Cardiac muscle cell (in vitro differentiated cells and primary cell): ENCODE measurements at regions not wholly inside any gene's neighbourhood (a gene's known extent, or its start where the extent isn't known, plus 50 kb on each side); places are given as distances from the start of the nearest gene placed in this dataset.

Source experiments
- DNase-seq, 2 donors: peaks; one replicate each; pipeline versions ENCODE4 v3.0.0 to v3.0.0-alpha.2; 2010 to 2017; ENCODE audit warnings: low read depth in 1 of 2, low spot score in 1 of 2
- H3K27ac ChIP-seq: fragments of 200-600 bp; sonication (generic); 2 replicates; pipeline ENCODE4 v1.5.1; 2016
- H3K27me3 ChIP-seq: fragments of 200-600 bp; sonication (generic); 2 replicates; pipeline ENCODE4 v1.6.0; 2016; ENCODE audit warnings: control low read depth
- H3K36me3 ChIP-seq: fragments of 200-600 bp; sonication (generic); 2 replicates; pipeline ENCODE4 v1.5.1; 2016; ENCODE audit warnings: control low read depth
- H3K4me1 ChIP-seq: fragments of 200-600 bp; sonication (generic); 2 replicates; pipeline ENCODE4 v1.8.1; 2017; ENCODE audit warnings: low read depth, mild to moderate bottlenecking, mixed run types
- H3K4me3 ChIP-seq: fragments of 200-600 bp; sonication (generic); 2 replicates; pipeline ENCODE4 v1.5.1; 2016; ENCODE audit warnings: mild to moderate bottlenecking
- H3K9me3 ChIP-seq: fragments of 200-600 bp; sonication (generic); 2 replicates; pipeline ENCODE4 v1.5.1; 2017; ENCODE audit warnings: low read depth, mild to moderate bottlenecking, control low read depth
- CTCF ChIP-seq: IDR thresholded peaks from 2 replicates; pipeline ENCODE4 v1.5.1; 2012; ENCODE audit warnings: low read depth, mild to moderate bottlenecking, low read length

- no peak overlapping the region for H3K4me3 ChIP-seq
- H3K27me3 ChIP-seq, result no peaks in the 10 kb centered on the region
- H3K27ac ChIP-seq, result peak overlapping the region; percentile 83
- H3K36me3 ChIP-seq, result no peaks in the 10 kb centered on the region
- DNase-seq, result peak in 1 of 2 donors; percentile 74
- H3K9me3 ChIP-seq, result no peaks in the 10 kb centered on the region
- H3K4me1 ChIP-seq, result peaks cover 25% of the 10 kb centered on the region
- no peak for TF ChIP-seq CTCF
Observed at GRCh38 chr2:207397917-207398655, 131.7 kb upstream of the CREB1 start.

GRCh38 chr2:207399301-207399700 is 130.5 kb upstream of the CREB1 start:
- Histone ChIP-seq H3K9me3 (no peaks in the 10 kb centered on the region), H3K27me3 (no peaks in the 10 kb centered on the region), H3K4me1 (peaks cover 25% of the 10 kb centered on the region), H3K36me3 (no peaks in the 10 kb centered on the region), H3K27ac (no peak overlapping the region), H3K4me3 (no peak overlapping the region)
- TF ChIP-seq CTCF, result no peak
- DNase-seq, result no peak

GRCh38 chr2:207401338-207401737 is 128.4 kb upstream of the CREB1 start:
- Histone ChIP-seq H3K4me3 (no peak overlapping the region), H3K27me3 (no peaks in the 10 kb centered on the region), H3K4me1 (peaks cover 31% of the 10 kb centered on the region), H3K27ac (no peak overlapping the region), H3K9me3 (no peaks in the 10 kb centered on the region), H3K36me3 (no peaks in the 10 kb centered on the region)
- DNase-seq, result no peak
- no peak for TF ChIP-seq CTCF

- Histone ChIP-seq H3K27ac (no peak overlapping the region), H3K27me3 (no peaks in the 10 kb centered on the region), H3K4me1 (peaks cover 38% of the 10 kb centered on the region), H3K4me3 (no peak overlapping the region), H3K36me3 (no peaks in the 10 kb centered on the region), H3K9me3 (no peaks in the 10 kb centered on the region)
- TF ChIP-seq CTCF, result no peak
- DNase-seq, result no peak
Observed at GRCh38 chr2:207403141-207403540, 126.6 kb upstream of the CREB1 start.

GRCh38 chr2:207403950-207404349 is 125.8 kb upstream of the CREB1 start:
- no peak overlapping the region for H3K4me3 ChIP-seq
- peak in 1 of 2 donors; percentile 10 for DNase-seq
- H3K27ac ChIP-seq, result no peak overlapping the region
- H3K9me3 ChIP-seq, result no peaks in the 10 kb centered on the region
- H3K4me1 ChIP-seq, result peaks cover 38% of the 10 kb centered on the region
- no peaks in the 10 kb centered on the region for H3K27me3 ChIP-seq
- TF ChIP-seq CTCF, result no peak
- H3K36me3 ChIP-seq, result no peaks in the 10 kb centered on the region

- Histone ChIP-seq H3K27ac (no peak overlapping the region), H3K9me3 (no peaks in the 10 kb centered on the region), H3K36me3 (no peaks in the 10 kb centered on the region), H3K27me3 (no peaks in the 10 kb centered on the region), H3K4me1 (peaks cover 46% of the 10 kb centered on the region), H3K4me3 (no peak overlapping the region)
- DNase-seq, result no peak
- no peak for TF ChIP-seq CTCF
Observed at GRCh38 chr2:207405150-207405549, 124.6 kb upstream of the CREB1 start.
